ENCODE measurements at regions not wholly inside any gene's neighbourhood (a gene's known extent, or its start where the extent isn't known, plus 50 kb on each side); places are given as distances from the start of the nearest gene placed in this dataset.
A peak's percentile ranks its signal among the peaks of the same experiment; 100 is the strongest.

- H4K20me1 ChIP-seq (replicated peaks; ENCODE audit: control insufficient read depth, insufficient read depth, low read length): no peaks in the 10 kb centered on the region
- no peak overlapping the region for H2AFZ ChIP-seq (ENCODE audit: low read depth, low read length)
- in situ Hi-C loops (cut with MboI) (no loop called here), intact Hi-C loops (cut with micrococcal nuclease) (loop anchor here (5.0 kb wide), 1 partner anchor 1794 kb away; no protein-coding TSS in a partner anchor)
- no peak overlapping the region for H3K4me3 ChIP-seq
- no peak overlapping the region for H3K27ac ChIP-seq (ENCODE audit: extremely low read depth, low read depth, low read length)
- no peaks in the 10 kb centered on the region for H3K27me3 ChIP-seq (ENCODE audit: control insufficient read depth in 2 of 2, insufficient read depth in 2 of 2, low read length in 2 of 2)
- no peak overlapping the region for H3K4me2 ChIP-seq (ENCODE audit: insufficient read depth, low read length)
- BruUV-seq (replicated peaks): no TSS peak
- ATAC-seq (peak; percentile 22; the same call in 1 of the 3 replicates), FAIRE-seq (peak; percentile 48), DNase-seq (ENCODE audit: extremely low read depth in 1 of 4, low spot score in 3 of 4) (peak in 1 of 4 experiments; percentile 16)
- H3K9ac ChIP-seq (ENCODE audit: insufficient read depth in 1 of 2, low read depth in 2 of 2, low read length in 2 of 2): no peak overlapping the region
- H3K36me3 ChIP-seq (ENCODE audit: control insufficient read depth, insufficient read depth, low read length): no peaks in the 10 kb centered on the region
- TF ChIP-seq RBM15 (IDR thresholded peaks at IDR 0.05; ENCODE audit: insufficient read depth, low read length): no peak
- TF ChIP-seq SMARCA4 (IDR thresholded peaks at IDR 0.05): no peak
- TF ChIP-seq ETV1 (tag; conservative IDR thresholded peaks at IDR 0.05; ENCODE audit: low read depth): peak; percentile 60; the same call in 1 of the 2 replicates
- no peak for TF ChIP-seq NKRF (IDR thresholded peaks at IDR 0.05; ENCODE audit: borderline replicate concordance)
- TF ChIP-seq MEF2A (IDR thresholded peaks at IDR 0.05; ENCODE audit: control insufficient read depth, low read depth, low read length): peak; percentile 70; the same call in 1 of the 2 replicates
- TF ChIP-seq MEF2D (tag; conservative IDR thresholded peaks at IDR 0.05; ENCODE audit: low read depth): peak; percentile 78
- peak; percentile 40; the same call in 1 of the 2 replicates for TF ChIP-seq GABPA (tag; conservative IDR thresholded peaks at IDR 0.05; ENCODE audit: low read depth)
- peak; percentile 63 for TF ChIP-seq HMBOX1 (IDR thresholded peaks at IDR 0.05)
- H3K9me1 ChIP-seq (ENCODE audit: control insufficient read depth, insufficient read depth, low read length): no peaks in the 10 kb centered on the region
- no peaks in the 10 kb centered on the region; a peak in 1 of 5 replicates for H3K4me1 ChIP-seq (replicated peaks in 1 of 2; ENCODE audit: control insufficient read depth in 2 of 2, insufficient read depth in 2 of 2, low read length in 2 of 2)
- CTCF ChIA-PET (ENCODE audit: low intra/inter-chr PET ratio): no interaction called here
- no peaks in the 10 kb centered on the region for H3K79me2 ChIP-seq (ENCODE audit: control insufficient read depth, insufficient read depth, low read length)
- WGBS (ENCODE audit: insufficient coverage, low coverage, missing lambda C conversion rate): 4% methylated on average over 3 of the region's 3 CpGs
- POLR2A ChIA-PET: no interaction called here
- H3K9me3 ChIP-seq (replicated peaks; ENCODE audit: control insufficient read depth, insufficient read depth, low read depth, low read length): no peaks in the 10 kb centered on the region
Measured at GRCh38 chr12:98371419-98371818, 144.0 kb upstream of the TMPO start.

Measured in K562 (cell line).